ENCODE measurements at regions not wholly inside any gene's neighbourhood (a gene's known extent, or its start where the extent isn't known, plus 50 kb on each side); places are given as distances from the start of the nearest gene placed in this dataset.
"Not testable (repeated sequence)": the region's sequence is repeated elsewhere in the genome, so short reads cannot be mapped to it uniquely, and the experiment has no call there.

DNA sequence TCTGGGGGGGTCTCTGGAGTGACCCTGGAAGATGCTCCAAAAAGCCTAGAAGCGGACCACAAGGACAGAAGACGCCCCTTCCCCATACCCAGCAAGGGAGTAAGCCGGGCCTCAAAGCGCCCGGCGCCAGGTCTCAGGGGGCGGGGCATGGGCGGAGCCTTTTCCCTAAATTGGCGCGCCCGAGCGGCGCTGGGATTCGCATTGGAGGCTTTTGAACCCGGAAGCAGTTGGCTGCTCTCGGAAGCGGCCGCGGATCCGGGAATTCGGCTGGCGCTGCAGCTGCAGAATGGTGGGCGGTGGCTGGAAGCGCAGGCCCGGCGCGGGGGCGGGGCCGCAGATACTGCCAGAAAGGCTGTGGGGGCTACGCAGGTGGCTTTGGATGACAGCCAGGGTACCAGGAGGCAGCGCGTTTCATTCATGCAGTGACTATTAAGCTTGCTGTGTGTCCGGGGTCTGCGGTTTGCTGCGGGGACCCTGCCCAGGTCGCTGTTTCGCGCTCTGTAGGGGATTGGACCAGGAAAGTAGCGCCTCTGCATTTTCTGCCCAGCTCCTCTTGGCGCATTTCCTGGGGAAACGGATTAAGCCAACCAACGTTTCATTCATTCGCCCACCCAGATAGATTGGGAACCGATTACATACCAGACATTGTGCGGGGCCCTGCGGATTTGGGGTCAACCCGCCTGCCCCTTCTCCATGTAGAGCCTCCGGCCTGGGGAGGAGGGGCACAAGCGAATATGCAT, 83.0 kb upstream of the FREM1 start:
- H3K4me1 Mint-ChIP-seq: peaks cover 30% of the 10 kb centered on the region
- peak overlapping the region; percentile 75 for H3K4me3 Mint-ChIP-seq
- H3K36me3 Mint-ChIP-seq: no peaks in the 10 kb centered on the region
- no peaks in the 10 kb centered on the region for H3K9me3 Mint-ChIP-seq
- H3K27me3 Mint-ChIP-seq: peaks cover 18% of the 10 kb centered on the region
- peak; percentile 48 for DNase-seq
- no peak overlapping the region for H3K27ac Mint-ChIP-seq

DNA sequence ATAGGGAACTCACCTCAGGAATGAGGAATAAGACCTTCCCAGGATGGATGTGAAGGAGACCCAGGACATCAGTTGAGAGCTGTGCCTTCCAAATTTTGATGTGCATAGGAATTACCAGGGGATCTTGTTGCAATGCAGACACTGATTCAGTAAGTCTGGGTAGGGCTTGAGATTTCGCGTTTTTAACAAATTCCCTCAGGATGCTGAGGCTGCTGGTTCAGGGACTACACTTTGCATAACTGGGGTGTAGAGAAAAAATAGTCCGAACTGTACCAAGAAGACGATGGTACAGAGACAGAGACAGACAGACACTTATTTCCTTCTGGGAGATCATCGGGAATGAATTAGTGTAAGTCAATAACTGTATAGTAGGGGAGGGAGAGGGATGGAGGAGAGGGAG, 82.3 kb upstream of the FREM1 start:
- H3K27ac Mint-ChIP-seq: no peak overlapping the region
- peaks cover 18% of the 10 kb centered on the region for H3K27me3 Mint-ChIP-seq

DNA sequence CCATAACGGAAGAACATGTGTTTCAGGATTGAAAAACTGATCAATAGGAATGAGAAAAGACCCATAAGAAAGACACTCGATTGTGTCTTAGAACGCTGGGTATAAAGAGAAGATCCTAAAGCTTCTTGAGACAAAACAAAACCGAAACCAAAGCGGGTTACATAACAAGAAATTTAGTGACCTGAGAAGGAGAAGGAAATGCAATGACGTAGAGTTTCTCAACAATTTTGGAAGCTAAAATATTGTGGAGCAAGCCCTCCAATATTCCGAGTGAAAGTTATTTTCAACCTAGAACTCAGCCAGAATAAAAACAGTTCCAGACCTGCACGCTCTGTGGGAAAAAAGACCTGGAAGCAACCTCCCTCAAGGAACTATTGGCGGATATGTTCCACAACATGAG, 81.9 kb upstream of the FREM1 start:
- Mint-ChIP-seq H3K36me3 (no peaks in the 10 kb centered on the region), H3K27me3 (peaks cover 18% of the 10 kb centered on the region), H3K9me3 (no peaks in the 10 kb centered on the region), H3K4me3 (peak overlapping the region; percentile 75), H3K27ac (no peak overlapping the region), H3K4me1 (peaks cover 35% of the 10 kb centered on the region)
- DNase-seq: no peak

More for the DNA sequence above, 82.3 kb upstream of the FREM1 start:
- no peaks in the 10 kb centered on the region for H3K36me3 Mint-ChIP-seq
- no peaks in the 10 kb centered on the region for H3K9me3 Mint-ChIP-seq
- peak overlapping the region; percentile 75 for H3K4me3 Mint-ChIP-seq
- H3K4me1 Mint-ChIP-seq: peaks cover 35% of the 10 kb centered on the region
- DNase-seq: no peak

DNA sequence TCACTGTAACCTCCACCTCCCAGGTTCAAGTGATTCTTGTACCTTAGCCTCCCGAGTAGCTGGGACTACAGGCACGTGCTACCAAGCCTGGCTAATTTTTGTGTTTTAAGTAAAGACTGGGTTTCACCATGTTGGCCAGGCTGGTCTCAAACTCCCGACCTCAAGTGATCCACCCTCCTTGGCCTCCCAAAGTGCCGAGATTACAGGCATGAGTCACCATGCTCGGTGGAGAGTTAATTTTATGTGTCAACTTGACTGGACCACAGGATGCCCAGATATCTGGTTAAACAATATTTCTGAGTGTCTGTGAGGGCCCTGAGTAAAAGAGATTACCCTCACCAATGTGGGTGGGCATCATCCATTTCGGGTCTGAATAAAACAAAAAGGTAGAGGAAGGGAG, 80.4 kb upstream of the FREM1 start:
- Mint-ChIP-seq H3K27me3 (peaks cover 18% of the 10 kb centered on the region), H3K4me1 (peaks cover 35% of the 10 kb centered on the region)
- H3K27ac Mint-ChIP-seq, H3K36me3 Mint-ChIP-seq, H3K9me3 Mint-ChIP-seq, DNase-seq, H3K4me3 Mint-ChIP-seq: not testable (repeated sequence)

DNA sequence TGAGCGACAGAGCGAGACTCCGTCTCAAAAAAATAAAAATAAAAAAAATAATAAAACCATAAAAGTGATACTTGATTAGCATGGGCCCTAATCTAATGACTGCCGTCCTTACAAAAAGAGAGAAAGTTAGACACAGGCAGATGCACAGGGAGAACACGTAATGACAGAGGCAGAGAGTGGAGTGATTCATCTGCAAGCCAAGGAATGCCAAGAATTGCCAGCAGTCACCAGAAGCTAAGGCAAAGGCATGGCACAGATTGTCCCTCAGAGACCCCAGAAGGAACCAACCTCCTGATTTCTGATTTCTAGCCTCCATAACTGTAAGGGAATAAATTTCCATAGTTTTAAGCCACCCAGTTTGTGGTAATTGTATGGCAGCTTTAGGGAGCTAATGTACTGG, 79.6 kb upstream of the FREM1 start:
- no peaks in the 10 kb centered on the region for H3K9me3 Mint-ChIP-seq
- no peak for DNase-seq
- no peak overlapping the region for H3K27ac Mint-ChIP-seq
- peaks cover 18% of the 10 kb centered on the region for H3K27me3 Mint-ChIP-seq
- H3K4me1 Mint-ChIP-seq: peaks cover 35% of the 10 kb centered on the region
- no peak overlapping the region for H3K4me3 Mint-ChIP-seq
- no peaks in the 10 kb centered on the region for H3K36me3 Mint-ChIP-seq

DNA sequence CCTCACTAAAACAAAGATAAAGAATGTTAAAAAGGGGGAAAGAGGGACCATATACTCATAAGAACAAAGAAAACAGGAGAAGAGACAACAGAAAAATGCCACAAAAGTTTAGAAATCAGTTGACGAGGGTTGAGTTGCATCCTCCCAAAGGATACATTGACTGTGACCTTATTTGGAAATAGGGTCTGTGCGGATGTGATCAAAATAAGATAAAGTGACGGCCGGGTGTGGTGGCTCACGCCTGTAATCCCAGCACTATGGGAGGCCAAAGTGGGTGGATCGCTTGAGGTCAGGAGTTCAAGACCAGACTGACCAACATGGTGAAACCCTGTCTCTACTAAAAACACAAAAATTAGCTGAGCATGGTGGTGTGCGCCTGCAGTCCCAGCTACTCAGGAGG, 79.1 kb upstream of the FREM1 start:
- H3K4me3 Mint-ChIP-seq, H3K9me3 Mint-ChIP-seq, H3K27ac Mint-ChIP-seq, H3K36me3 Mint-ChIP-seq, DNase-seq: not testable (repeated sequence)
- Mint-ChIP-seq H3K4me1 (peaks cover 30% of the 10 kb centered on the region), H3K27me3 (peaks cover 18% of the 10 kb centered on the region)

DNA sequence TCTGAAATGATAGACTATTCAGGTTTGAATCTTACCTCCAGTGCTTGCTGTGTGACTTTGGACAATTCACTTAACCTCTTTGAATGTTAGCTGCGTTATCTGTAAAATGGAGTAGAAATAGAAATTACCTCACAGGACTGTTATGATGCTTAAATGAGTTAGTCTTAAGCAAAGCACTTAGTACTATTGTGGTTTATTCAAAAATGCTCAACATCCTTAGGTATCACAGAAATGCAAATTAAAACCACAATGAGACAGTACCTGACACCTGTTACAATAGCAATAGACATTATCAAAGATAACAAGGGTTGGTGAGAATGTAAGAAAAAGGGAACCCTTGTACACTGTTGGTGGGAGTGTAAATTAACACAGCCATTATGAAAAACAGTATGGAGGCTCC, 77.6 kb upstream of the FREM1 start:
- Mint-ChIP-seq H3K9me3 (no peaks in the 10 kb centered on the region), H3K4me1 (peaks cover 20% of the 10 kb centered on the region), H3K4me3 (no peak overlapping the region), H3K27me3 (peaks cover 18% of the 10 kb centered on the region), H3K27ac (no peak overlapping the region), H3K36me3 (no peaks in the 10 kb centered on the region)
- no peak for DNase-seq

DNA sequence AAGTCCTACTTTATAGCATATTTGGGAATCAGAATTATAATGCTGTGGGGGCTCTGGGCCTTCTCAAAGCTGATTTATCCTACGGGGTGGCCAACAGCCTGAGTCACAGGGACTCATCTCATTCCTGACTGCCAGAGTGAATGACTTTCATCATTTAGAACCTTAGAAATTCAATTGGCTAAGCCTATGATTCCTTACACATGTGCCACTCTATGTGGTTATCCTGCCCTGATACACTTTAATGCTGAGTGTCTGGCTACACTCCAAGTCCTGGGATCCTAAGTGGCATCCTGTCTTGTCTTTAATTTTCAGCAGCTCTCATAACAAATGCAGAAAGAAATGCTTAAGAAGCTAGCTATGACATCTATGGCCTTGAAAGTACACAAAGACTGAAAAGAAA, 75.2 kb upstream of the FREM1 start:
- peaks cover 7% of the 10 kb centered on the region for H3K4me1 Mint-ChIP-seq
- H3K27ac Mint-ChIP-seq: no peak overlapping the region
- no peaks in the 10 kb centered on the region for H3K9me3 Mint-ChIP-seq
- H3K4me3 Mint-ChIP-seq: no peak overlapping the region
- no peak for DNase-seq
- H3K27me3 Mint-ChIP-seq: peaks cover 4% of the 10 kb centered on the region
- H3K36me3 Mint-ChIP-seq: no peaks in the 10 kb centered on the region

DNA sequence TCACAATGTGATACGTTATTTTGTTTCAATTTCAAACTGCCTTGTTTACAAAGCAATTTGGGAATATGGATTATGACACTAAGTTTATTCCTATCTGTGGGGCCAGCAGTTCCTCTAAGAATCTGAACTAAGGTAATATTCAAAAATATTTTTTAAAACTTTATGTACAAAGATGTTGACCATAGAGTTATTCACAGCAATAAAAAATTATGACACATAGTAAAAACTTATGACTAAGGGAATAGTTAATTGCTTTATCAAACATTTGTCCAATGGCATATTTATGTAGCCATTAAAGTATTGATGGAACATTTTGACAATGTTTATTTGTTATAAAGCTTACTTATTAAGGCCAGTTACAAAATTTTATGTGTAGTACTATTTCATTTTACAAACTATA, 73.4 kb upstream of the FREM1 start:
- Mint-ChIP-seq H3K27ac (no peak overlapping the region), H3K36me3 (no peaks in the 10 kb centered on the region), H3K4me3 (no peak overlapping the region), H3K9me3 (no peaks in the 10 kb centered on the region), H3K4me1 (peaks cover 7% of the 10 kb centered on the region), H3K27me3 (no peaks in the 10 kb centered on the region)
- DNase-seq: no peak

DNA sequence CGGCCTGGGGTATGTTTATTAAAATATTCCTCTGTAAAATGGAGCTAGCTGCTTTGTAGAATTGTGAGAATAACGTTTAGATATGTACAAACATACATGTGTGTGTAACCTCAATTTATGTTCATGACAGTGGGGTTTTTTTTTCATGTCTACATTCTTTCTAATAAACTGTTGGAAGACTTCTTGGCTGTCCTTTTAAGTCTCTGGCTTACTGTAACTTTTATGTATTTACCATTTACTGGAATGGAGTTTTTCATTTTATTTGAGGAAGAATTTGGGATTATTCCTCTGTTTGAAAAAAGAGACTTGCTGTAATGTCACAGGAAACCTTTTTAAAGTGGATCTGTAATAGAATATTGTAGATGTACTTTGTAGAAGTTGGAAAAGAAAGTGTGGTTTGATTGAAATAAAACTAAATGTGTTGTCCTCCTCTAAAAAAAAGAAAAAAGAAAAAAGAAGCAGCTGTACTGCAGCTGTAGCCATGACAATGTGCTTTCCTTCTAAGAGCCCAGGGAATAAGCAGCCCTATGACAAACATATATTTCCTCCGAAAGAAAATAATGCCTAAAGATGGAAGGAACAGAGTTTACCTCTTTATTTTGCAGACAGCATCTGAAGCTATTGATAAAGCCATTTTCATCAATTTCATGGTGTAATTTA, 71.2 kb upstream of the FREM1 start:
- Mint-ChIP-seq H3K27ac (no peak overlapping the region), H3K4me3 (no peak overlapping the region), H3K27me3 (no peaks in the 10 kb centered on the region), H3K9me3 (no peaks in the 10 kb centered on the region), H3K36me3 (no peaks in the 10 kb centered on the region), H3K4me1 (no peaks in the 10 kb centered on the region)
- DNase-seq: no peak

DNA sequence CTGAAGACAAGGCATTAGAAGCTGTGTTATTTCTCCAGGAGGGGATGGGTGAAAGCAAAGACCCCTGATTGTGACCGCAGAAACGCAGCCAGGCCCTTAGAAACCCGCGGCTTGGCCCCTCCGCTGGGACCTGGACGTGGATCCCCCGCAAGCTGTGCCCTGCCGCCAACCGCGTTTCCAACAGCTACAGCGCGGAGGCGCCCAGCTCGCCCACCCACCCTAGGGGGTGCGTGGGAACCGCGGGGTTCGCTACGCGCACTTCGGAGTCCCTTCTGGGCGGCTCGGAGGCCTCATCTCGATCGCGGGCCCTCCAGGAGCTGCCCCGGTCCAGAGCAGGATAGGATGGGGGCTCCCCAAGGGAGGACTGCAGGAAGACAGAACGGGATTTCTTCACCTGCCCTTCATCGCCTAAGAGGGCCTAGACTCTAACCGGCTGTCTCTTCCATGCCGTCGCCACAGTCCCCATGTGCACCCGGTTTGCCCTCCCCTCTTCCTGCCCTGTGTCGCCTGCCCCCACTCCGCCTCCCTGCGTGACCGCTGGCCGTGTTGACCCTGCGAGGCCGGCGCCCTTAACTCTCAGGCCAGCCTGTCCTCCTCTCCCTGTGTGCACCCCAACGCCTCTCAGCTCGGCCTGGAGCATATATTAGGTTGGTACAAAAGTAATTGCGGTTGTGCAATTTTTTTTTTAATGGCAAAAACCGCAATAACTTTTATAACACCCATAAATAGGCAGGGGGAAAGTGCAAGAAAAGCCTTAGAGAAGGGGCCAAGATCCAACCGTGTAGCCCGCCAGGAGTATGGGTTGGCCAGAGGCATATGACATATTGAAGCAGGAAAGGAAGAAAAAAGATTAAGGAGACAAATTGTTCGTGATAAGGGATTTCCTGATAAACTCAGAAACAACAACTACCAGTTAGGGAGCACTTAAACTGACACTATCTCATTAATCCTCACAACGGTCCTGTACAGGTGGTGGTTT, 68.1 kb upstream of the FREM1 start:
- Mint-ChIP-seq H3K4me3 (no peak overlapping the region), H3K27me3 (no peaks in the 10 kb centered on the region), H3K27ac (no peak overlapping the region), H3K9me3 (no peaks in the 10 kb centered on the region), H3K36me3 (no peaks in the 10 kb centered on the region), H3K4me1 (no peaks in the 10 kb centered on the region)
- DNase-seq: no peak

DNA sequence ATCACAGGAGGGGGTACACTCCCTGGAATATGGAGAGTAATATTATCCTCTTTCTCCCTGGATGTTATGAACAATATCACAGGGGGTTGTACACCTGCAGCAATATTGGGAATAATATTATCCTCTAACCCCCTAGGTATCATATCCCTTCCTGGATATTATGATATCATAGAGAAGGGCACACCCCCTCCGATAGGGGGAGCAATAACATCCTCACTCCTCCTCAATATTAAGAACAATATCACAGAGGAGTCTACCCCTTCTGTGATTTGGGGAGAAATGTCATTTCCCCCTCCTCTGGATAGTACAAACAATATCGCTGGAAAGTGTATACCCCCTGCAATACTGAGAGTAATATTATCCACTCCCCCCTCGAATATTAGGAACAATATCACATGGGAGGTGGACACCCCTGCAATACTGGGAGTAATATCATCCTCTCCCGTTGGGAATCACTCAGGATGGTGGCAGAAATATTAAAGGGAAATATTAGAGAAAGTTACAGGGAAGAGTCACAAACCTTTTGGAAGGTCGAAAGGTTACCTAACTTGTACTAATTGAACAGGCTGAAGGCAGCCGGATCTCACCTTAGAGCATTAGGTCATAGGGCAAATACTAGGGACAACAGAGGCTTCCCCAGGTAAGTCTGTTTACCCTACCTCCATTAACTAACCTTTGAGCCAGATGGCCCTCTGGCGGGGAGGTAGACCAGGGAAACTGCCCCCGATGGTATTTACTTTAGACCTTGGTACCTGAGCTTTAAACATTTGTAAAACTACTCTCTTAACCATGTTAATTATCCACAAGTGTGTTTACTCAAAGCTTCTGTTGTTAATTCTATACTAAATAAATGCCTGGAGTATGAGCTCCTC, 57.5 kb upstream of the FREM1 start:
- H3K9me3 Mint-ChIP-seq: peaks cover 6% of the 10 kb centered on the region
- H3K36me3 Mint-ChIP-seq: no peaks in the 10 kb centered on the region
- no peak overlapping the region for H3K27ac Mint-ChIP-seq
- DNase-seq: no peak
- no peak overlapping the region for H3K4me3 Mint-ChIP-seq
- peaks cover 3% of the 10 kb centered on the region for H3K27me3 Mint-ChIP-seq
- H3K4me1 Mint-ChIP-seq: no peaks in the 10 kb centered on the region

DNA sequence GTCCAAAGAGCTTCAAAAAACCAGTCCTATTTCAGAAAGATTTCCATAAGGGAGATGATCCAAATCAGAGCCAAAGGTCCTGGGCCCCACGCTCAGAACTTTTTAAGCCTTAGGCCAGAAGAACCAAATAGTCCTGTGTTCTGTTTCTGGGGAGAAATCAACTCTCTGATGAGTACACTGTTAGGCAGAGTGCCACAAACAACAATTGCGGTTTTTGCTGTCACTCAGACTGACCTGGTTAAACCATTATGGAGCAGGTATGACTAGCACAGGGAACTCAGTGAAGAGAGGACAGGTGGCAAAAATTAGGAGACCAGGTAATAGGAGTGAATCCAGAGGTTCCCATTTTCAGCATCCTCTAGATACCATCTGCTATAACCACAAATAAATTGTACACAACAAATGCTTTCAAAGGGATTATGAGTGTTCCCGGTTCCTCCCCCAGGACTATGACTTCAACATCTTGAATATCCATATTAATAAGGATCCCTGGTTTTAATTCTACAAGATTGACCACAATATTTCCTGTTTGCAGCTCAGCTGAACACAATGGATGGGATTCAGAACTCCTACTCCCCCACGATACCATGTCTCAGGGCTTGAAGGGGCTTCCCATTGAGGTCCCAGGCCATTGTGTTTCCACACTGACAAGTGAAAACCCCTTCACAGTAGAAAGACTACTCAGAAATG, 52.1 kb upstream of the FREM1 start:
- no peak for DNase-seq
- H3K27ac Mint-ChIP-seq: no peak overlapping the region
- H3K36me3 Mint-ChIP-seq: no peaks in the 10 kb centered on the region
- H3K9me3 Mint-ChIP-seq: no peaks in the 10 kb centered on the region
- H3K4me3 Mint-ChIP-seq: no peak overlapping the region
- peaks cover 5% of the 10 kb centered on the region for H3K4me1 Mint-ChIP-seq
- peaks cover 3% of the 10 kb centered on the region for H3K27me3 Mint-ChIP-seq
